Uterus (tissue), 2 donors: ENCODE measurements at regions not wholly inside any gene's neighbourhood (a gene's known extent, or its start where the extent isn't known, plus 50 kb on each side); places are given as distances from the start of the nearest gene placed in this dataset.

Experiments used
- CTCF ChIP-seq, 4 experiments: fragments of 200-600 bp in 2 of 4; fragments of 450-650 bp in 2 of 4; sonication (generic) in 2 of 4; IDR thresholded peaks; one replicate each; pipeline ENCODE4 v1.5.1; 2016 to 2019; ENCODE audit warnings: antibody characterized with exemption in 4 of 4, mild to moderate bottlenecking in 2 of 4, moderate library complexity in 1 of 4
- POLR2A ChIP-seq, 2 donors: fragments of 450-650 bp; IDR thresholded peaks; one replicate each; pipeline ENCODE4 v1.6.1; 2016; ENCODE audit warnings: antibody characterized with exemption in 2 of 2, mild to moderate bottlenecking in 1 of 2, moderate library complexity in 1 of 2

- TF ChIP-seq POLR2A (IDR thresholded peaks at IDR 0.05), result no peak
- TF ChIP-seq CTCF (IDR thresholded peaks at IDR 0.05), result no peak
These were observed 70.0 kb upstream of the PCBD1 start for GRCh38 chr10:70958396-70958795.
